NB4 (cell line): ENCODE measurements at regions not wholly inside any gene's neighbourhood (a gene's known extent, or its start where the extent isn't known, plus 50 kb on each side); places are given as distances from the start of the nearest gene placed in this dataset.
A peak's percentile ranks its signal among the peaks of the same experiment; 100 is the strongest.

ENCODE experiments used
- DNase-seq: peaks from one replicate; pipeline ENCODE4 v3.0.0; 2010; ENCODE audit warnings: low read depth
- H3K4me3 ChIP-seq: one replicate; pipeline ENCODE4 v1.5.1; 2011; ENCODE audit warnings: mild to moderate bottlenecking, low read depth, low read length, moderate library complexity
- CTCF ChIP-seq: IDR thresholded peaks from one replicate; pipeline ENCODE4 v1.5.1; 2012; ENCODE audit warnings: low read depth, low read length
- MAX ChIP-seq: IDR thresholded peaks from 2 replicates; pipeline ENCODE4 v1.6.1; 2011; ENCODE audit warnings: low read depth, low read length
- MYC ChIP-seq: IDR thresholded peaks from 2 replicates; pipeline ENCODE4 v1.6.1; 2011; ENCODE audit warnings: low read depth, low read length
- POLR2A ChIP-seq: IDR thresholded peaks from 2 replicates; pipeline ENCODE4 v1.6.1; 2011; ENCODE audit warnings: mild to moderate bottlenecking; ENCODE audit not compliant: insufficient read length; ENCODE audit errors: extremely low read depth

DNA sequence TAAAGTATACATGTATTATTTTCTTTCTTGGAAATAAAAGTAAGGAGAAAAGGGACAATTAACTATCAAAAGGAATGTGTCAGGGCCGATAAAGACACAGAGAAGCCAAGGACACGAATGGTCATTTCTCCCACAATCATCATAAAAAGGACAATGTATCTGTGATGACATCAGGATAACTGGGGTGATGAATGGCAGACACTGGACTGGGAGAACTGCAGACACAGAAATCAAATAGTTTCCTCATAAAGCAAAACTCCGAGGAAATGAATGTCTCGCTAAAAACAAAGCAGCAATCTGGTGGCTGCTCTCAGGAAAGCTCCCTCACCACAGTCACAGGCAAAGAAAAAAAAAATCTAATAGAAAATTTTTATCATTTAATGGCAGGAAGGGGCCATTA lies 69.3 kb upstream of the NPY start:
- TF ChIP-seq CTCF = no peak
- no peak for TF ChIP-seq POLR2A
- no peak for TF ChIP-seq MYC
- TF ChIP-seq MAX = no peak
- no peak for DNase-seq
- H3K4me3 ChIP-seq = no peak overlapping the region

GRCh38 chr7:24216576-24217125 lies 67.3 kb upstream of the NPY start:
- TF ChIP-seq MAX (no peak), MYC (no peak), POLR2A (no peak), CTCF (no peak)
- no peak for DNase-seq
- H3K4me3 ChIP-seq = no peak overlapping the region

- DNase-seq = no peak
- no peak overlapping the region for H3K4me3 ChIP-seq
- no peak for TF ChIP-seq POLR2A
- no peak for TF ChIP-seq CTCF
- TF ChIP-seq MAX = no peak
- TF ChIP-seq MYC = no peak
Observed at GRCh38 chr7:24221500-24221899, 62.5 kb upstream of the NPY start.

GRCh38 chr7:24227068-24227467 lies 56.9 kb upstream of the NPY start:
- no peak for DNase-seq
- TF ChIP-seq CTCF (no peak), MYC (no peak), POLR2A (no peak), MAX (no peak)
- no peak overlapping the region for H3K4me3 ChIP-seq

DNA sequence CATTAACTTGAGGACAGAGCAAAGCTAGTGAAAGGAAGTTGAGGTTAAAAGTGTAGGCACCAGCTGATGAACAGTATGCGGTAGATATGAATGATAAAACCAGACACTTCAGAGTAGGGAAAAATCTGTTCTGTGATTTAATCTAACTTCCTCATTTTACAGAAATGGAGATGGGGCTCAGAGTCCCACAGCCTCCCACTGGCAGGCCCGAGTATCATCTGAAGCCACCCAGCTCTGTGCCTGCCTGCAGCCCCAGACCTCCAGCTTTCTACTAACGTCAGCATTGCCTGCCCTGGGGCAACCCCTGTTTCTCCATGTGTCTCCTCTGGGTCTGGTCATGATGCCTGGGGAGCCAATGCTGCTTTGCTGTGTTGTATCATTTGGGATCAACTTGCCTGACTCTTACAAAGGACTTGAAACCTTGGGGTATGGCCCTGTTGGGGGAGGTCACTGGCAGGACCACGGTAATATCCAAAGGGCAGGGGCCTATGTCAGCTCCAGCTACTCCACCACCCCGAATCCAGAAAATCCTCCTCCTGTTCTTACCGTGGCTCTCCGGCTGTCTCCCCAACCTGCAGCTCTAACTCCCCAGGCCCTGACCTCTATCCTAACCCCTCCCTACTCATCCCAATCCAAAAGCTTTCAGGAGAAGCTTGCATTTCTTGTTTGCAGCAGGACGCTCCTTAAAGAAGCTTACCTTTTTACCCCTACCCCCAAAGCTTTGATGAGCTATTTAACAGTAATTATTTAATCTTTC lies 56.2 kb upstream of the NPY start:
- TF ChIP-seq CTCF = no peak
- no peak for TF ChIP-seq POLR2A
- no peak for TF ChIP-seq MYC
- TF ChIP-seq MAX = no peak
- peak; percentile 62 for DNase-seq
- H3K4me3 ChIP-seq = no peak overlapping the region
